ENCODE measurements at regions not wholly inside any gene's neighbourhood (a gene's known extent, or its start where the extent isn't known, plus 50 kb on each side); places are given as distances from the start of the nearest gene placed in this dataset.

DNA sequence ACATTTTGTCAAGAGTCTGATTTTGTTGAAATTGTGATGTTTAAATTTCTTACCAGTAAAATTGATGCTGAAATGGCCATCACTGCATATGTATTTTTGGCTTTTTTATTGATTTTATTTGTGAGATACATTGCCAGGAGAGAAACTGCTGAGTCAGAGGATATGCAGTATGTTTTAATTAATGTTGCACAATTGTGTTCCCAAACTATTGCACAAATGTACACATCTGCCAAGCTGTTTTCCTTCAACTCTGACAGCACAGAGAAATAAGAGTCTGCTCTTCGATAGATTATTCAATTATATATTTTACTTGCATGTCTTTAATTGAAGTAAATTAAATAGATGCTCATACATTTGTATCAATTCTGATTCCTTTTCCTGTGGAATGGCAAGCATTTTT, 640.2 kb upstream of the LUZP2 start:
- TF ChIP-seq EP300 (IDR thresholded peaks at IDR 0.05): no peak
- TF ChIP-seq, protein P1, sequence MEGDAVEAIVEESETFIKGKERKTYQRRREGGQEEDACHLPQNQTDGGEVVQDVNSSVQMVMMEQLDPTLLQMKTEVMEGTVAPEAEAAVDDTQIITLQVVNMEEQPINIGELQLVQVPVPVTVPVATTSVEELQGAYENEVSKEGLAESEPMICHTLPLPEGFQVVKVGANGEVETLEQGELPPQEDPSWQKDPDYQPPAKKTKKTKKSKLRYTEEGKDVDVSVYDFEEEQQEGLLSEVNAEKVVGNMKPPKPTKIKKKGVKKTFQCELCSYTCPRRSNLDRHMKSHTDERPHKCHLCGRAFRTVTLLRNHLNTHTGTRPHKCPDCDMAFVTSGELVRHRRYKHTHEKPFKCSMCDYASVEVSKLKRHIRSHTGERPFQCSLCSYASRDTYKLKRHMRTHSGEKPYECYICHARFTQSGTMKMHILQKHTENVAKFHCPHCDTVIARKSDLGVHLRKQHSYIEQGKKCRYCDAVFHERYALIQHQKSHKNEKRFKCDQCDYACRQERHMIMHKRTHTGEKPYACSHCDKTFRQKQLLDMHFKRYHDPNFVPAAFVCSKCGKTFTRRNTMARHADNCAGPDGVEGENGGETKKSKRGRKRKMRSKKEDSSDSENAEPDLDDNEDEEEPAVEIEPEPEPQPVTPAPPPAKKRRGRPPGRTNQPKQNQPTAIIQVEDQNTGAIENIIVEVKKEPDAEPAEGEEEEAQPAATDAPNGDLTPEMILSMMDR (IDR thresholded peaks at IDR 0.05): no peak

Measured in suprapubic skin (tissue), 3 donors.